ENCODE measurements at regions not wholly inside any gene's neighbourhood (a gene's known extent, or its start where the extent isn't known, plus 50 kb on each side); places are given as distances from the start of the nearest gene placed in this dataset.
"Not testable (repeated sequence)": the region's sequence is repeated elsewhere in the genome, so short reads cannot be mapped to it uniquely, and the experiment has no call there.

DNA sequence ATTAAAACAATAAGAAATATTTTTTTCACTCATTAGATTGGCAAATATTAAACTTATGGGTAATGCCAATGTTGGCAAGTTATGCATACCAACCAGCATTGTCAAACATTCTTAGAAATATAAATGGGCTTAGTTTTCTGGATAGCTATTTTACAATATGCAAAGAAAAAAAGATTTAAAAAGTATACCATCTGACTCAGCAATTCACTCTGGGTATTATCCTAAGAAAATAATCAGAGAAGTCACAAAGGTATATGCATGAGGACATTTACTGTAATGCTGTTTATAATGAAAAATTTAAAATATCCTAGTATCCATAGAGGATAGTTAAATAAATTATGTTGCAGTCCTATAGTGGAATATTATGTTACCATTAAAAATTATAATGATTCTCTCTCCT lies 57.4 kb upstream of the PTPDC1 start:
- DNase-seq (ENCODE audit: low spot score in 2 of 2, unreplicated experiment in 2 of 2) = no peak
- Mint-ChIP-seq H3K4me1 (peaks cover 8% of the 10 kb centered on the region), H3K27ac (no peak overlapping the region), H3K4me3 (no peak overlapping the region), H3K27me3 (ENCODE audit: low read depth) (no peaks in the 10 kb centered on the region), H3K9me3 (peaks cover 13% of the 10 kb centered on the region), H3K36me3 (peaks cover 2% of the 10 kb centered on the region)
- TF ChIP-seq, protein P1, sequence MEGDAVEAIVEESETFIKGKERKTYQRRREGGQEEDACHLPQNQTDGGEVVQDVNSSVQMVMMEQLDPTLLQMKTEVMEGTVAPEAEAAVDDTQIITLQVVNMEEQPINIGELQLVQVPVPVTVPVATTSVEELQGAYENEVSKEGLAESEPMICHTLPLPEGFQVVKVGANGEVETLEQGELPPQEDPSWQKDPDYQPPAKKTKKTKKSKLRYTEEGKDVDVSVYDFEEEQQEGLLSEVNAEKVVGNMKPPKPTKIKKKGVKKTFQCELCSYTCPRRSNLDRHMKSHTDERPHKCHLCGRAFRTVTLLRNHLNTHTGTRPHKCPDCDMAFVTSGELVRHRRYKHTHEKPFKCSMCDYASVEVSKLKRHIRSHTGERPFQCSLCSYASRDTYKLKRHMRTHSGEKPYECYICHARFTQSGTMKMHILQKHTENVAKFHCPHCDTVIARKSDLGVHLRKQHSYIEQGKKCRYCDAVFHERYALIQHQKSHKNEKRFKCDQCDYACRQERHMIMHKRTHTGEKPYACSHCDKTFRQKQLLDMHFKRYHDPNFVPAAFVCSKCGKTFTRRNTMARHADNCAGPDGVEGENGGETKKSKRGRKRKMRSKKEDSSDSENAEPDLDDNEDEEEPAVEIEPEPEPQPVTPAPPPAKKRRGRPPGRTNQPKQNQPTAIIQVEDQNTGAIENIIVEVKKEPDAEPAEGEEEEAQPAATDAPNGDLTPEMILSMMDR (IDR thresholded peaks at IDR 0.05; ENCODE audit: unreplicated experiment) = no peak

DNA sequence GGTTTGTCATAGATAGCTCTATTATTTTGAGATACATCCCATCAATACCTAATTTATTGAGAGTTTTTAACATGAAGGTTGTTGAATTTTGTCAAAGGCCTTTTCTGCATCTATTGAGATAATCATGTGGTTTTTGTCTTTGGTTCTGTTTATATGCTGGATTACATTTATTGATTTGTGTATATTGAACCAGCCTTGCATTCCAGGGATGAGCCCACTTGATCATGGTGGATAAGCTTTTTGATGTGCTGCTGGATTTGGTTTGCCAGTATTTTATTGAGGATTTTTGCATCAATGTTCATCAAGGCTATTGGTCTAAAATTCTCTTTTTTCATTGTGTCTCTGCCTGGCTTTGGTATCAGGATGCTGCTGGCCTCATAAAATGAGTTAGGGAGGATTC lies 61.8 kb upstream of the PTPDC1 start:
- H3K27ac Mint-ChIP-seq, H3K4me1 Mint-ChIP-seq: not testable (repeated sequence)

DNA sequence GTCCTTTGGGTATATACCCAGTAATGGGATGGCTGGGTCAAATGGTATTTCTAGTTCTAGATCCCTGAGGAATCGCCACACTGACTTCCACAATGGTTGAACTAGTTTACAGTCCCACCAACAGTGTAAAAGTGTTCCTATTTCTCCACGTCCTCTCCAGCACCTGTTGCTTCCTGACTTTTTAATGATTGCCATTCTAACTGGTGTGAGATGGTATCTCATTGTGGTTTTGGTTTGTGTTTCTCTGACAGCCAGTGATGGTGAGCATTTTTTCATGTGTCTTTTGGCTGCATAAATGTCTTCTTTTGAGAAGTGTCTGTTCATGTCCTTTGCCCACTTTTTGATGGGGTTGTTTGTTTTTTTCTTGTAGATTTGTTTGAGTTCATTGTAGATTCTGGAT lies 63.4 kb upstream of the PTPDC1 start:
- H3K27ac Mint-ChIP-seq; H3K4me3 Mint-ChIP-seq; H3K27me3 Mint-ChIP-seq (ENCODE audit: low read depth); H3K4me1 Mint-ChIP-seq; H3K36me3 Mint-ChIP-seq; DNase-seq (ENCODE audit: low spot score in 2 of 2, unreplicated experiment in 2 of 2); H3K9me3 Mint-ChIP-seq: not testable (repeated sequence)

More for the DNA sequence above, 61.8 kb upstream of the PTPDC1 start:
- not testable (repeated sequence) for H3K27me3 Mint-ChIP-seq (ENCODE audit: low read depth); DNase-seq (ENCODE audit: low spot score in 2 of 2, unreplicated experiment in 2 of 2); H3K4me3 Mint-ChIP-seq; H3K36me3 Mint-ChIP-seq; H3K9me3 Mint-ChIP-seq

DNA sequence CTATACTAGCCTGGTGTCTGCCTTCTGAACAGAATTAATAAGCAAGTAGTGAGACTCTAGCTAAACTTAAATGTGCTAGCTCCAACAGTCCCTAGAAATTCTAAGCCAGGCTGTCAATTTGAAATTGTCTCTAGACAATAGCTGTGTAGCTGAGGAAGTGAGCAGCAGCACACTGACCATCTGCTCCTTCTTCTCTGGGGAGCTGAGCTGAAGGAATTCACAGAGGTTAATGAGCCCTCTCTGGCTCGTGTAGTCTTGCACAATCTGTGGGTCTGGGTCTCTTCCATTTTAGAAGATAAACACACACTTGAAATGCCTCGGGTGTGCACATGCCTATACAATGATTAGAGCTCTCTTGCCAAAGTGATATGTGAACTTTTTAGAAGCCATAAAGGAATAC lies 63.5 kb upstream of the BARX1 start:
- TF ChIP-seq, protein P1 (IDR thresholded peaks at IDR 0.05; ENCODE audit: unreplicated experiment) = no peak
- no peak for DNase-seq (ENCODE audit: low spot score in 2 of 2, unreplicated experiment in 2 of 2)
- Mint-ChIP-seq H3K9me3 (no peaks in the 10 kb centered on the region), H3K27me3 (ENCODE audit: low read depth) (peaks cover 3% of the 10 kb centered on the region), H3K27ac (no peak overlapping the region), H3K4me1 (no peaks in the 10 kb centered on the region), H3K36me3 (no peaks in the 10 kb centered on the region), H3K4me3 (no peak overlapping the region)

DNA sequence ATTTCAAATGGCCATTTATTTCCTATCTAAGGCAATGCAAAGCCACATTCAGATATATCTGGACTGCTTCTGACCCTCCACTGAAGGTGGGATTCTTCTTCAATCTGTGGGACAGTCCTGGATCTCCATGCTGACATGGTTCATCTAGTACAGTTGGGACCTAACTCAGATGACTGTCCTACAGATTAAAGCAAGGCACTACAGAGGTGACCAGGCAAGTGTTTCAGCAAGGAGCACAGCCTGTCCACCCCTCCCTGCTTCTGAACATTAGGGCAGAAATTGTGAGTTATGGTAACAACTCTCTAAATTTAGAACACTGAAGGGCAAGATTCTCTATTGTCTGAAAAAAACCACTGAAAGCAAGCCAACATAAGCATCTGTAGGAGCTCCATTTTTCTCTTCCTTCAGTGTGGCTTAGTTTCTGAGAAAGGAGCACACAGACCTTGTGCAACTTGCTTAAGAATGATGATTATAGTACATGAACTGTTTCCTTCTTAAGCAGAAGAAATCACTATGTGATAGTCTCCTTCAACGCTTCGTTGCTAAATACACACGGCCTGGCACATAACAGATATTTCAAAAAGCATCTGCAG lies 62.9 kb upstream of the BARX1 start:
- Mint-ChIP-seq H3K27ac (no peak overlapping the region), H3K27me3 (ENCODE audit: low read depth) (peaks cover 3% of the 10 kb centered on the region), H3K4me3 (no peak overlapping the region), H3K4me1 (no peaks in the 10 kb centered on the region), H3K36me3 (no peaks in the 10 kb centered on the region), H3K9me3 (no peaks in the 10 kb centered on the region)
- DNase-seq (ENCODE audit: low spot score in 2 of 2, unreplicated experiment in 2 of 2) = no peak
- TF ChIP-seq, protein P1 (IDR thresholded peaks at IDR 0.05; ENCODE audit: unreplicated experiment) = no peak

DNA sequence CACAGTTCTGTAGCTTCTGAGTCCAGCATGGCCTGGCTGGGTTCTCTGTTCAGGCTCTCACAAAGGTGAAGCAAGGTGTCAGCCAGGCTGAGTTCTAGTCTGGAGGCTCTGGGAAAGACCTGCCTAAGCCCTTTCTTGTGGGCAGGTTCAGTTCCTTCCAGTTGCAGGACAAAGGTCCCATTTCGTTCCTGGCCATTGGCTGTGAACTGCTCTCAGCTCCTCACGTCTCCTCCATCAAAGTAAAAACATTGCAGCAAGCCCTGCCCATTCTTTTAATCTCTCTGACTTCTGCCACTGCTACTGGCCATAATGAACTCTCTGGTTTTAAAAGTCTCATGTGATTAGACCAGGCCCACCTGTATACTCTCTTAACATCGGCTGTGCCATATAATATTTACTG lies 61.6 kb upstream of the BARX1 start:
- H3K4me3 Mint-ChIP-seq = no peak overlapping the region
- H3K27ac Mint-ChIP-seq = no peak overlapping the region
- no peak for DNase-seq (ENCODE audit: low spot score in 2 of 2, unreplicated experiment in 2 of 2)
- peaks cover 5% of the 10 kb centered on the region for H3K27me3 Mint-ChIP-seq (ENCODE audit: low read depth)
- TF ChIP-seq, protein P1 (IDR thresholded peaks at IDR 0.05; ENCODE audit: unreplicated experiment) = no peak
- no peaks in the 10 kb centered on the region for H3K4me1 Mint-ChIP-seq
- no peaks in the 10 kb centered on the region for H3K9me3 Mint-ChIP-seq
- no peaks in the 10 kb centered on the region for H3K36me3 Mint-ChIP-seq

DNA sequence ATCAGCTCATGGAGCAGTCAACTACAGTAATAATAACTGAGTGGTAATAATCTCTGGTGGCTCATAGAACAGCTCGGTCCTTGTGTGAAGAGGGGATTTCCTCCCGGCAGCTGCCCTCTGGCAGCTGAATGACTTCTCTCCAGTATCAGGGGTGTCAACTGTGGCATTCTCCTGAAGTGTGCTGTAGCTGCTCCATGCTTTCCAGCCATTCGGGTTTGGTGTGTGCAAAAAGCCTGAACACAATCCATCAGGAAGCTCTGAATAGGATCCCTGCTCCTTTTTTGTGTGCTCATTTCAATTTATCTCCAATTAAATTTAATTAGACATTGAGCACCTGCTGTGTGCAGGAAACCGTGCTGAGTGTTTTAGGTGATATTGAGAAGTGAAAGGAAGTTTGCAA lies 59.8 kb upstream of the BARX1 start:
- Mint-ChIP-seq H3K27ac (no peak overlapping the region), H3K4me1 (peaks cover 5% of the 10 kb centered on the region), H3K27me3 (ENCODE audit: low read depth) (peaks cover 8% of the 10 kb centered on the region), H3K9me3 (no peaks in the 10 kb centered on the region), H3K4me3 (no peak overlapping the region), H3K36me3 (no peaks in the 10 kb centered on the region)
- TF ChIP-seq, protein P1 (IDR thresholded peaks at IDR 0.05; ENCODE audit: unreplicated experiment) = no peak
- no peak for DNase-seq (ENCODE audit: low spot score in 2 of 2, unreplicated experiment in 2 of 2)

Measured in mesothelial cell of epicardium (in vitro differentiated cells).